Left lobe of liver (tissue), 2 donors: ENCODE measurements at regions not wholly inside any gene's neighbourhood (a gene's known extent, or its start where the extent isn't known, plus 50 kb on each side); places are given as distances from the start of the nearest gene placed in this dataset.

ENCODE experiments used
- ATAC-seq: fragments of 200-7000 bp; cut with Tn5 transposase; one replicate; pipeline ENCODE4 v1.9.1; 2020; ENCODE audit warnings: mild to moderate bottlenecking, moderate library complexity
- DNase-seq: peaks from one replicate; pipeline ENCODE4 v3.0.0-alpha.2; 2020; ENCODE audit warnings: low spot score
- donor health status: DM: no; HTN: no; CAD: no; lungs with moderate emphysema.
- donor health status: DM: no; HTN: yes; CAD: no.

DNA sequence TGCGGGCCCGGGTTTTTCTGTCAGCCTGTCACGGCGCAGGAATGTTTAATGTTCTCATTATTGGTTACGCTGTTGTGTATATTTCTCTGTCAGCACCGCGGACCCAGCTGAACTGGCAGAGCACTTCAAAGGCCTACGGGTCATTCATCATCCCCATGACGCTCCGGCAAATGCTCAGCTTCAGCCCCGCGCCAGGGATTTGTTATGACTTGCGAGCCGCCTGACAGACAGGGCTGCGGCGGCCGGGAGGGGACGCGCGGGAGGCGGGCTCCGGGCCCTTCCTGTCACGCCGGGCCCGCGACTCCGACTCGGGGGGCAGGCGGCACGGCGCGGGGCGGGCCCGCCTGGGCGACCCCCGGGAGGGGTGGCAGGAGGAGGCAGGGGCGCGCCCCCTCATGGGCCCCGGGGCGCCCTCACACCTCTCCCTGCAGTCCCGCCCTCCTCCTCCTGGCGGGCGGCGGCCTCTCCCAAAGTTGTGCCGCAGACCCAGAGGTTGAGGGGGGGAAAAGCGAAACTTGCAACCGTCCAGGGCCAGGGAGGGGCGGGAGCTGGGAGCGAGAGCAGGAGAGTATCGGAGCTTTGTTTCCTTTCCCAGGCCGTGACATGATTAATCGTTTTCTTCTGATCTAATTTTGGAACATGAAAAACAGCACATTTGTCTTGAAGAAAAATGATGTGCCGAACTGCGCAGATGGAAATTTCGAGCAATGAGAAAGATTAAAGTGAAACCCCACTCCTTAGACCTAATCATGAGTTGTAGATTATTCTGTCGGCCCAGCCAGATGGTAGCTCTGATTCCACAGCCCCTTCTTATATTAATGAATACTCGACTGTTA, 59.3 kb upstream of the COMTD1 start:
- ATAC-seq = peak; percentile 90
- DNase-seq = peak; percentile 66

GRCh38 chr10:75294518-75294865, 58.7 kb upstream of the COMTD1 start:
- no peak for DNase-seq
- peak; percentile 40 for ATAC-seq

DNA sequence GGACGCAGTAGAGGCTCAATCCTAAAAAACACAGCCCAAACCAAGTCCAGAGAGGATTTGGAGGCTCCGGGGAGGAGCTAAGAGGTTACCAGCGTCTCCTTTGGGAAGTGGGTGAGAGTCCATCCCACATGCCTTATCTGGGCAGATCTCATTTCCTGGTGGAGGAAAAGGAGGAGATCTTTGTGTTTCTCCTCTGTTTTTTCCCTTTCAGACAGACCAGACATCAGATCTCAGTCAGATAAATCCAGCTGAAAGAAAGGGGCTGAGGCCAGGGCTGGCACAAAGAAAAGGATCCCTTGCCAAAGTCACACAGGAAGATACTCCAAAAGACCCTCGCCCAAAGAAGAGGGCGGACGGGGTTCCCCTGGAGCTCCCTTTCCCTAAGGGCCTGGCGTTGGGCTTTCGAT, 58.3 kb upstream of the COMTD1 start:
- DNase-seq = peak; percentile 35

GRCh38 chr10:75293446-75293820, 57.7 kb upstream of the COMTD1 start:
- DNase-seq = no peak
- ATAC-seq = no peak

More for the DNA sequence above, 58.3 kb upstream of the COMTD1 start:
- ATAC-seq = no peak

GRCh38 chr10:75292794-75293445, 57.2 kb upstream of the COMTD1 start:
- no peak for ATAC-seq
- peak; percentile 33 for DNase-seq

- ATAC-seq (no peak), DNase-seq (peak; percentile 11)
These were observed 56.0 kb upstream of the COMTD1 start for GRCh38 chr10:75291805-75292204.

- ATAC-seq (no peak), DNase-seq (peak; percentile 31)
These were observed 52.5 kb upstream of the COMTD1 start for GRCh38 chr10:75288140-75288711.

DNA sequence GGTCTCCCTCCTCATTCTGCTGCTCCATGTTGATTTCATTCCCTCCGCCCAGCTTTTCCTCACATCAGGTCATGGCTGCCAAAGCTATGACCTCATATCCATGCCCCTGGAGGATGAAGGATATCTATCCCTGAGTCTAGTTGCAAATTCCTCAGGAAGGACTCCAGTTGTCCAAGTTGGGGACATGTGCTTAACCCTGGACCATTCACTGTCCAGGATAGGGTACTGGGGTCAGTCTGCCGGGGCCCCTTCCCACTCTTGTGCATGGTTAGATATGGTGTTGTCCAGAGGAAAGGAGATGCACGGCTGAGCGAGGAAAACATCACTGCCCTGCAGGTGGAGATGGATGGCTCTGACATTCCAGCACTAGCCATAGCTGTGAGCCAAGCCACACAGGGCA, 51.9 kb upstream of the COMTD1 start:
- ATAC-seq = no peak
- peak; percentile 35 for DNase-seq

DNA sequence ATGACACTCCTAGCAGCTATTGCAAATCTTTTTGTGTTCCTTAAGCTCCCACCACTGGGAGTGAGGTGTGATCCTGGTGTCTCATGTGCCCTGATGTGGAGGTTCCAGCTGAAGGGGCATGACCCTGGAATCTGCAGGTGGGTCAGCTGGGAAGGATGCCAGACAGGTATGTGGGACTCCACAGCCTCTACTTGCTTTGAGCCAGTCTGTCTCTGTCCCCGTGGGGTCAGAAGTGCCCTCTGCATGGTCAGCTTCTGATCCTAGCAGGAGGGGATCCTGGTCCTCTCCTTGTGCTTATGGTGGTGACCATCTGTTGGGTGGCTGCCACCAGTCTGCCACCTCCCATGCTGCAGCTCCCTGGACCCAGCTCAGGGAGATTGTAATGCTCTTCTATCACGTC, 51.1 kb upstream of the COMTD1 start:
- ATAC-seq (no peak), DNase-seq (peak; percentile 40)
